GM12878 (cell line): ENCODE measurements at regions not wholly inside any gene's neighbourhood (a gene's known extent, or its start where the extent isn't known, plus 50 kb on each side); places are given as distances from the start of the nearest gene placed in this dataset.

Source experiments
- ATAC-seq: fragments of 200-7000 bp; cut with Tn5 transposase; 3 replicates; pipeline ENCODE4 v1.9.1; 2020; ENCODE audit warnings: mild to moderate bottlenecking, moderate library complexity
- BruUV-seq: library from RNA; stranded (reverse); fragments of 400-500 nt; replicated peaks from 2 replicates; lab custom pipeline; 2021; lab: Mats Ljungman, UMichigan
- CTCF ChIA-PET: fragments of 300-600 bp; sonication (Branson Sonifier 250); formaldehyde crosslinking; extraction: SDS; loops from one replicate; lab custom pipeline; 2021; ENCODE audit warnings: inconsistent platforms; lab: Yijun Ruan, JAX
- POLR2A ChIA-PET: fragments of 350-600 bp; formaldehyde crosslinking; extraction: SDS; loops from one replicate; lab custom pipeline; 2021; ENCODE audit warnings: inconsistent platforms; lab: Charles Lee
- RAD21 ChIA-PET: fragments of 300-600 bp; sonication (Branson Sonifier 250); formaldehyde crosslinking; loops from one replicate; lab custom pipeline; 2023; ENCODE audit warnings: antibody characterized with exemption; ENCODE audit not compliant: unreplicated experiment; lab: Charles Lee
- SMC1A ChIA-PET: fragments of 300-600 bp; sonication (Branson Sonifier 250); formaldehyde crosslinking; loops from one replicate; lab custom pipeline; 2023; ENCODE audit not compliant: unreplicated experiment, uncharacterized antibody; lab: Charles Lee
- DNase-seq: peaks from one replicate; pipeline ENCODE4 v3.0.0-alpha.2; 2011; ENCODE audit warnings: low read depth, low spot score
- FAIRE-seq: peaks from 3 replicates; lab custom pipeline; 2011; peaks lifted over from hg19 to GRCh38; lab: Jason Lieb, UNC
- H2AFZ ChIP-seq: 2 replicates; pipeline ENCODE4 v1.6.0; 2011; ENCODE audit warnings: low read depth, low read length, control low read depth; ENCODE audit not compliant: control insufficient read depth
- H3K27ac ChIP-seq: 2 replicates; pipeline ENCODE4 v1.5.1; 2011; ENCODE audit warnings: control low read depth; ENCODE audit not compliant: control insufficient read depth, insufficient read depth
- H3K27me3 ChIP-seq, 2 experiments: replicated peaks in 1 of 2; 2 replicates each; pipeline versions ENCODE4 v1.6.0 to v1.6.1; 2011; ENCODE audit warnings: low read length in 1 of 2; ENCODE audit not compliant: control insufficient read depth in 2 of 2, insufficient read depth in 2 of 2
- H3K36me3 ChIP-seq, 2 experiments: 2 replicates each; pipeline ENCODE4 v1.5.1; 2011; ENCODE audit warnings: low read length in 1 of 2; ENCODE audit not compliant: control insufficient read depth in 2 of 2, insufficient read depth in 2 of 2
- H3K4me1 ChIP-seq: 2 replicates; pipeline ENCODE4 v1.6.1; 2011; ENCODE audit warnings: mild to moderate bottlenecking, low read length, moderate library complexity, mixed read lengths; ENCODE audit not compliant: control insufficient read depth, insufficient read depth
- H3K4me2 ChIP-seq: 2 replicates; pipeline ENCODE4 v1.6.0; 2011; ENCODE audit warnings: control low read depth; ENCODE audit not compliant: control insufficient read depth, insufficient read depth
- H3K4me3 ChIP-seq: fragments of 200-600 bp; sonication (generic); 2 replicates; pipeline ENCODE4 v1.5.1; 2016
- H3K79me2 ChIP-seq: 2 replicates; pipeline ENCODE4 v1.6.0; 2011; ENCODE audit warnings: low read length; ENCODE audit not compliant: control insufficient read depth, insufficient read depth
- H3K9ac ChIP-seq: 2 replicates; pipeline ENCODE4 v1.8.0; 2011; ENCODE audit warnings: low read length, control low read depth, mixed read lengths; ENCODE audit not compliant: control insufficient read depth, insufficient read depth
- H3K9me3 ChIP-seq: replicated peaks from 3 replicates; pipeline ENCODE4 v1.5.1; 2011; ENCODE audit warnings: mild to moderate bottlenecking, low read length; ENCODE audit not compliant: control insufficient read depth, insufficient read depth
- H4K20me1 ChIP-seq: 2 replicates; pipeline ENCODE4 v1.6.0; 2011; ENCODE audit not compliant: control insufficient read depth, insufficient read depth
- BMI1 ChIP-seq: fragments of 450-650 bp; IDR thresholded peaks from 2 replicates; pipeline ENCODE4 v1.6.1; 2016; ENCODE audit warnings: mild to moderate bottlenecking, moderate library complexity, borderline replicate concordance
- CREB1 ChIP-seq: IDR thresholded peaks from 2 replicates; pipeline ENCODE4 v1.6.1; 2012; ENCODE audit warnings: low read depth, mild to moderate bottlenecking, inconsistent platforms
- KLF5 ChIP-seq: fragments of 450-650 bp; IDR thresholded peaks from 2 replicates; pipeline ENCODE4 v1.6.1; 2014; ENCODE audit warnings: mild to moderate bottlenecking; ENCODE audit not compliant: partially characterized antibody
- MEF2B ChIP-seq: fragments of 450-650 bp; IDR thresholded peaks from 2 replicates; pipeline ENCODE4 v1.6.1; 2018; ENCODE audit warnings: mild to moderate bottlenecking, moderate library complexity; ENCODE audit not compliant: partially characterized antibody, poor library complexity, severe bottlenecking
- NFYA ChIP-seq: IDR thresholded peaks from 2 replicates; pipeline ENCODE4 v1.6.1; 2011; ENCODE audit warnings: low read depth, mild to moderate bottlenecking, low read length, improper control_type of control experiment, borderline replicate concordance
- RFX5 ChIP-seq: IDR thresholded peaks from 2 replicates; pipeline ENCODE4 v1.6.1; 2011; ENCODE audit warnings: low read depth, low read length, improper control_type of control experiment
- SMAD1 ChIP-seq: fragments of 450-650 bp; IDR thresholded peaks from 2 replicates; pipeline ENCODE4 v1.6.1; 2018; ENCODE audit warnings: mild to moderate bottlenecking, low read depth; ENCODE audit not compliant: partially characterized antibody
- SRF ChIP-seq, 2 experiments: IDR thresholded peaks; 2 replicates each; pipeline ENCODE4 v1.6.1; 2011; ENCODE audit warnings: low read depth in 2 of 2, low read length in 2 of 2, mild to moderate bottlenecking in 1 of 2, moderate library complexity in 1 of 2
- ZBED1 ChIP-seq: IDR thresholded peaks from 2 replicates; pipeline ENCODE4 v1.6.1; 2016; ENCODE audit warnings: borderline replicate concordance
- WGBS: methylation state at CpG from one replicate; pipeline ENCODE4 v1.1.6; 2016; ENCODE audit warnings: low lambda C conversion rate; ENCODE audit not compliant: insufficient replicate concordance, insufficient coverage; ENCODE audit errors: missing lambda C conversion rate; 5-methylcytosine and 5-hydroxymethylcytosine counted together
- in situ Hi-C: fragments of 300-500 bp; cut with MboI; formaldehyde crosslinking; loops from 9 replicates; pipeline ENCODE4 v1.14.3; 2018; ENCODE audit warnings: mixed read lengths
- intact Hi-C: fragments of 100-400 bp; cut with micrococcal nuclease; formaldehyde crosslinking; loops from one replicate; pipeline ENCODE4 v1.14.2; 2022; ENCODE audit not compliant: unreplicated experiment
- TF ChIP-seq, protein P1 (sequence below): fragments of 450-650 bp; IDR thresholded peaks from 2 replicates; pipeline ENCODE4 v1.6.1; 2017; ENCODE audit warnings: mild to moderate bottlenecking
- TF ChIP-seq, protein P2 (sequence below): fragments of 450-650 bp; IDR thresholded peaks from 2 replicates; pipeline ENCODE4 v1.6.1; 2018; ENCODE audit warnings: mild to moderate bottlenecking, low read depth, moderate library complexity; ENCODE audit not compliant: partially characterized antibody
- TF ChIP-seq, protein P3 (sequence below): IDR thresholded peaks from 2 replicates; pipeline ENCODE4 v1.6.1; 2011; ENCODE audit warnings: borderline replicate concordance, low read depth, mild to moderate bottlenecking, moderate library complexity, low read length; ENCODE audit not compliant: insufficient read depth, poor library complexity, severe bottlenecking
- TF ChIP-seq, protein P4 (sequence below): IDR thresholded peaks from 2 replicates; pipeline ENCODE4 v1.6.1; 2011; ENCODE audit warnings: borderline replicate concordance, low read depth, mild to moderate bottlenecking, moderate library complexity, mixed read lengths, low read length; ENCODE audit not compliant: insufficient read depth; ENCODE audit errors: extremely low read length

DNA sequence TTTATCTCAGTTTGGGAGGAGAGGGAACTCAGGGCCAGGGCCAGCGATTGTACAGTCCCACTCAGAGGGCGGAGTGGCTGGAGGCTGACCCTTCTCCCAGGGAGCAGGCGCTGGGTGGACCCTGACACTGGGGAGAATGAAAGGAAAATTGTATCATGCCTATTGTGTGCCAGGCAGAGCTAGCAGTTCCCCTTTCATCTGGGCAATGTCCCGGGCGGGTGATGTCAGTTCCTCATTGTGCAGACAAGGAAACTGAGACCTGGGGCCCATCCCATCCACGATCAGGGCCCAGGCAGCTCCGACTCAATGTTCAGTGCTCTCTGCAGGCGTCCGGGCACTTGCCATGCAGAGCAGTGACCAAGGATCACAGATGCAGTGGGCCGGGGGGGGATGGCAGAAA, 101.9 kb upstream of the RTL1 start:
- in situ Hi-C loops = no loop called here
- ChIA-PET SMC1A (no interaction called here), CTCF (no interaction called here), RAD21 (no interaction called here), POLR2A (no interaction called here)
- H3K4me2 ChIP-seq = peak overlapping the region; percentile 22; the same call in 1 of the 2 replicates
- no peaks in the 10 kb centered on the region for H3K79me2 ChIP-seq
- BruUV-seq = no TSS peak
- intact Hi-C loops = no loop called here
- no peaks in the 10 kb centered on the region for H3K36me3 ChIP-seq
- no peak for DNase-seq
- TF ChIP-seq MEF2B (no peak), SRF (IDR thresholded peaks at IDR 0.05; ENCODE audit: low read depth in 2 of 2, low read length in 2 of 2) (no peak), RFX5 (no peak), NFYA (no peak), CREB1 (no peak), BMI1 (no peak), ZBED1 (no peak), KLF5 (no peak), SMAD1 (no peak)
- TF ChIP-seq, protein P1, sequence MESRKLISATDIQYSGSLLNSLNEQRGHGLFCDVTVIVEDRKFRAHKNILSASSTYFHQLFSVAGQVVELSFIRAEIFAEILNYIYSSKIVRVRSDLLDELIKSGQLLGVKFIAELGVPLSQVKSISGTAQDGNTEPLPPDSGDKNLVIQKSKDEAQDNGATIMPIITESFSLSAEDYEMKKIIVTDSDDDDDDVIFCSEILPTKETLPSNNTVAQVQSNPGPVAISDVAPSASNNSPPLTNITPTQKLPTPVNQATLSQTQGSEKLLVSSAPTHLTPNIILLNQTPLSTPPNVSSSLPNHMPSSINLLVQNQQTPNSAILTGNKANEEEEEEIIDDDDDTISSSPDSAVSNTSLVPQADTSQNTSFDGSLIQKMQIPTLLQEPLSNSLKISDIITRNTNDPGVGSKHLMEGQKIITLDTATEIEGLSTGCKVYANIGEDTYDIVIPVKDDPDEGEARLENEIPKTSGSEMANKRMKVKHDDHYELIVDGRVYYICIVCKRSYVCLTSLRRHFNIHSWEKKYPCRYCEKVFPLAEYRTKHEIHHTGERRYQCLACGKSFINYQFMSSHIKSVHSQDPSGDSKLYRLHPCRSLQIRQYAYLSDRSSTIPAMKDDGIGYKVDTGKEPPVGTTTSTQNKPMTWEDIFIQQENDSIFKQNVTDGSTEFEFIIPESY = no peak
- TF ChIP-seq, protein P2, sequence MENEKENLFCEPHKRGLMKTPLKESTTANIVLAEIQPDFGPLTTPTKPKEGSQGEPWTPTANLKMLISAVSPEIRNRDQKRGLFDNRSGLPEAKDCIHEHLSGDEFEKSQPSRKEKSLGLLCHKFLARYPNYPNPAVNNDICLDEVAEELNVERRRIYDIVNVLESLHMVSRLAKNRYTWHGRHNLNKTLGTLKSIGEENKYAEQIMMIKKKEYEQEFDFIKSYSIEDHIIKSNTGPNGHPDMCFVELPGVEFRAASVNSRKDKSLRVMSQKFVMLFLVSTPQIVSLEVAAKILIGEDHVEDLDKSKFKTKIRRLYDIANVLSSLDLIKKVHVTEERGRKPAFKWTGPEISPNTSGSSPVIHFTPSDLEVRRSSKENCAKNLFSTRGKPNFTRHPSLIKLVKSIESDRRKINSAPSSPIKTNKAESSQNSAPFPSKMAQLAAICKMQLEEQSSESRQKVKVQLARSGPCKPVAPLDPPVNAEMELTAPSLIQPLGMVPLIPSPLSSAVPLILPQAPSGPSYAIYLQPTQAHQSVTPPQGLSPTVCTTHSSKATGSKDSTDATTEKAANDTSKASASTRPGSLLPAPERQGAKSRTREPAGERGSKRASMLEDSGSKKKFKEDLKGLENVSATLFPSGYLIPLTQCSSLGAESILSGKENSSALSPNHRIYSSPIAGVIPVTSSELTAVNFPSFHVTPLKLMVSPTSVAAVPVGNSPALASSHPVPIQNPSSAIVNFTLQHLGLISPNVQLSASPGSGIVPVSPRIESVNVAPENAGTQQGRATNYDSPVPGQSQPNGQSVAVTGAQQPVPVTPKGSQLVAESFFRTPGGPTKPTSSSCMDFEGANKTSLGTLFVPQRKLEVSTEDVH = no peak
- TF ChIP-seq, protein P3, sequence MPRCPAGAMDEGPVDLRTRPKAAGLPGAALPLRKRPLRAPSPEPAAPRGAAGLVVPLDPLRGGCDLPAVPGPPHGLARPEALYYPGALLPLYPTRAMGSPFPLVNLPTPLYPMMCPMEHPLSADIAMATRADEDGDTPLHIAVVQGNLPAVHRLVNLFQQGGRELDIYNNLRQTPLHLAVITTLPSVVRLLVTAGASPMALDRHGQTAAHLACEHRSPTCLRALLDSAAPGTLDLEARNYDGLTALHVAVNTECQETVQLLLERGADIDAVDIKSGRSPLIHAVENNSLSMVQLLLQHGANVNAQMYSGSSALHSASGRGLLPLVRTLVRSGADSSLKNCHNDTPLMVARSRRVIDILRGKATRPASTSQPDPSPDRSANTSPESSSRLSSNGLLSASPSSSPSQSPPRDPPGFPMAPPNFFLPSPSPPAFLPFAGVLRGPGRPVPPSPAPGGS = no peak
- TF ChIP-seq, protein P4, sequence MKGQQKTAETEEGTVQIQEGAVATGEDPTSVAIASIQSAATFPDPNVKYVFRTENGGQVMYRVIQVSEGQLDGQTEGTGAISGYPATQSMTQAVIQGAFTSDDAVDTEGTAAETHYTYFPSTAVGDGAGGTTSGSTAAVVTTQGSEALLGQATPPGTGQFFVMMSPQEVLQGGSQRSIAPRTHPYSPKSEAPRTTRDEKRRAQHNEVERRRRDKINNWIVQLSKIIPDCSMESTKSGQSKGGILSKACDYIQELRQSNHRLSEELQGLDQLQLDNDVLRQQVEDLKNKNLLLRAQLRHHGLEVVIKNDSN = no peak
- peak; percentile 44 for ATAC-seq
- H3K27me3 ChIP-seq = no peaks in the 10 kb centered on the region; a peak in 1 of 4 replicates
- H3K9me3 ChIP-seq = no peaks in the 10 kb centered on the region; the same call in 2 of the 3 replicates
- no peak overlapping the region for H2AFZ ChIP-seq
- H3K9ac ChIP-seq = no peak overlapping the region
- H3K27ac ChIP-seq = no peak overlapping the region
- no peak overlapping the region for H3K4me3 ChIP-seq
- 9% methylated on average over 10 of the region's 10 CpGs for WGBS
- FAIRE-seq = no peak
- no peaks in the 10 kb centered on the region for H4K20me1 ChIP-seq
- H3K4me1 ChIP-seq = 0 out of 2 replicates have a peak, but pooled peaks cover 4% of the 10 kb centered on the region
